ENCODE measurements at regions not wholly inside any gene's neighbourhood (a gene's known extent, or its start where the extent isn't known, plus 50 kb on each side); places are given as distances from the start of the nearest gene placed in this dataset.

- Histone ChIP-seq H3K9me3 (ENCODE audit: control insufficient read depth, insufficient read depth, low read length) (peaks cover 47% of the 10 kb centered on the region), H2BK20ac (ENCODE audit: low read depth, low read length) (no peak overlapping the region), H3K18ac (ENCODE audit: low read depth, low read length) (no peak overlapping the region), H4K5ac (ENCODE audit: low read depth, low read length) (no peak overlapping the region), H2BK120ac (ENCODE audit: low read depth, low read length) (no peak overlapping the region), H3K79me1 (ENCODE audit: low read depth in 1 of 2, low read length in 2 of 2) (no peaks in the 10 kb centered on the region), H3K27me3 (ENCODE audit: control insufficient read depth, insufficient read depth, low read length) (no peaks in the 10 kb centered on the region), H3K4ac (ENCODE audit: low read depth, low read length) (no peak overlapping the region), H3K14ac (replicated peaks; ENCODE audit: low read depth, low read length) (no peak overlapping the region), H4K20me1 (ENCODE audit: insufficient read depth, low read length) (no peaks in the 10 kb centered on the region), H3K36me3 (ENCODE audit: control insufficient read depth, insufficient read depth, low read length) (no peaks in the 10 kb centered on the region), H2AK9ac (replicated peaks; ENCODE audit: low read depth, low read length, poor library complexity) (no peak overlapping the region), H4K91ac (ENCODE audit: insufficient read depth, low read depth, low read length) (no peak overlapping the region), H4K8ac (ENCODE audit: low read depth in 2 of 2, low read length in 2 of 2) (no peak overlapping the region), H3K23ac (ENCODE audit: low read depth, low read length) (no peak overlapping the region), H3K4me2 (ENCODE audit: low read depth, low read length) (no peak overlapping the region), H2AK5ac (ENCODE audit: low read depth, low read length) (no peak overlapping the region), H3K56ac (ENCODE audit: extremely low read depth, insufficient read depth, low read length) (no peak overlapping the region), H3K4me3 (ENCODE audit: insufficient read depth, low read depth, low read length) (no peak overlapping the region), H2AFZ (replicated peaks; ENCODE audit: low read length, poor library complexity) (no peak overlapping the region), H3K27ac (ENCODE audit: insufficient read depth, low read length) (no peak overlapping the region), H2BK15ac (ENCODE audit: low read depth, low read length) (no peak overlapping the region), H3K9me1 (ENCODE audit: insufficient read depth, low read length) (no peaks in the 10 kb centered on the region), H3K9ac (ENCODE audit: low read depth, low read length) (no peak overlapping the region), H2BK5ac (ENCODE audit: low read depth, low read length, poor library complexity, severe bottlenecking) (no peak overlapping the region), H3K4me1 (ENCODE audit: control insufficient read depth, insufficient read depth, low read length) (no peaks in the 10 kb centered on the region)
- BruUV-seq (replicated peaks) = no TSS peak
- no CpG with 5 or more reads among the region's 5 CpGs for WGBS, 2 experiments (ENCODE audit: extremely low coverage in 2 of 2, insufficient read length in 1 of 2)
- CTCF ChIA-PET = no interaction called here
- ATAC-seq (ENCODE audit: low read depth) (no peak), DNase-seq (no peak)
- dilution Hi-C loops (cut with HindIII; ENCODE audit: low sequenced_read_pairs, unreplicated experiment) = no loop called here
- in situ Hi-C loops (cut with MboI; ENCODE audit: low sequenced_read_pairs) = no loop called here
- POLR2A ChIA-PET (ENCODE audit: unreplicated experiment) = no interaction called here
- TF ChIP-seq RAD21 (IDR thresholded peaks at IDR 0.05; ENCODE audit: low read length) (no peak), MAZ (IDR thresholded peaks at IDR 0.05; ENCODE audit: borderline replicate concordance, low read depth, low read length) (no peak), ELK1 (IDR thresholded peaks at IDR 0.05; ENCODE audit: borderline replicate concordance, low read depth, low read length) (no peak), NFE2L2 (IDR thresholded peaks at IDR 0.05; ENCODE audit: low read depth, low read length) (no peak), RCOR1 (IDR thresholded peaks at IDR 0.05; ENCODE audit: insufficient replicate concordance, low read length) (no peak), MXI1 (IDR thresholded peaks at IDR 0.05; ENCODE audit: borderline replicate concordance, low read depth, low read length) (no peak), USF2 (IDR thresholded peaks at IDR 0.05; ENCODE audit: low read depth, low read length) (no peak), SMC3 (IDR thresholded peaks at IDR 0.05; ENCODE audit: low read depth, low read length) (no peak), RFX5 (IDR thresholded peaks at IDR 0.05; ENCODE audit: low read depth, low read length) (no peak), MAFK (IDR thresholded peaks at IDR 0.05; ENCODE audit: low read depth, low read length) (no peak), BHLHE40 (IDR thresholded peaks at IDR 0.05; ENCODE audit: low read depth, low read length) (no peak), FOS (IDR thresholded peaks at IDR 0.05; ENCODE audit: low read depth, low read length) (no peak), CEBPB (IDR thresholded peaks at IDR 0.05; ENCODE audit: low read depth, low read length) (no peak), CHD1 (IDR thresholded peaks at IDR 0.05; ENCODE audit: low read depth, low read length) (no peak), POLR2A (IDR thresholded peaks at IDR 0.05; ENCODE audit: low read depth, low read length) (no peak)
- TF ChIP-seq, protein P1, sequence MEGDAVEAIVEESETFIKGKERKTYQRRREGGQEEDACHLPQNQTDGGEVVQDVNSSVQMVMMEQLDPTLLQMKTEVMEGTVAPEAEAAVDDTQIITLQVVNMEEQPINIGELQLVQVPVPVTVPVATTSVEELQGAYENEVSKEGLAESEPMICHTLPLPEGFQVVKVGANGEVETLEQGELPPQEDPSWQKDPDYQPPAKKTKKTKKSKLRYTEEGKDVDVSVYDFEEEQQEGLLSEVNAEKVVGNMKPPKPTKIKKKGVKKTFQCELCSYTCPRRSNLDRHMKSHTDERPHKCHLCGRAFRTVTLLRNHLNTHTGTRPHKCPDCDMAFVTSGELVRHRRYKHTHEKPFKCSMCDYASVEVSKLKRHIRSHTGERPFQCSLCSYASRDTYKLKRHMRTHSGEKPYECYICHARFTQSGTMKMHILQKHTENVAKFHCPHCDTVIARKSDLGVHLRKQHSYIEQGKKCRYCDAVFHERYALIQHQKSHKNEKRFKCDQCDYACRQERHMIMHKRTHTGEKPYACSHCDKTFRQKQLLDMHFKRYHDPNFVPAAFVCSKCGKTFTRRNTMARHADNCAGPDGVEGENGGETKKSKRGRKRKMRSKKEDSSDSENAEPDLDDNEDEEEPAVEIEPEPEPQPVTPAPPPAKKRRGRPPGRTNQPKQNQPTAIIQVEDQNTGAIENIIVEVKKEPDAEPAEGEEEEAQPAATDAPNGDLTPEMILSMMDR (conservative IDR thresholded peaks at IDR 0.05; ENCODE audit: low read depth, low read length) = no peak
- intact Hi-C loops (cut with micrococcal nuclease) = no loop called here
These were observed 539.5 kb downstream of the TCERG1L start for GRCh38 chr10:130772056-130772455.
